Heart left ventricle (tissue), 13 donors: ENCODE measurements at regions not wholly inside any gene's neighbourhood (a gene's known extent, or its start where the extent isn't known, plus 50 kb on each side); places are given as distances from the start of the nearest gene placed in this dataset.

Experiments used
- POLR2A ChIP-seq, 2 donors: fragments of 450-650 bp; IDR thresholded peaks; one replicate each; pipeline ENCODE4 v1.6.1; 2017; ENCODE audit warnings: antibody characterized with exemption in 2 of 2, mild to moderate bottlenecking in 2 of 2, moderate library complexity in 2 of 2
- TF ChIP-seq, protein P1 (sequence below), 12 donors: fragments of 200-600 bp; sonication (generic) in 4 of 12; IDR thresholded peaks; one replicate each; pipeline versions ENCODE4 v1.5.0 to v1.8.0; 2018 to 2022; ENCODE audit warnings: antibody characterized with exemption in 12 of 12, mild to moderate bottlenecking in 5 of 12
- donor health status: ischemic (EF 13 %, LVEDD 7.1; RV severe dilation, severe dysfunction).
- donor health status: DM: no; HTN: yes; CAD: no.
- donor health status: DM: no; HTN: no; CAD: no.
- donor health status: ischemic (EF 25% LVEDD 6.9; RV normal size, moderate dysfunction).
- donor health status: ischemic (EF 25% LVEDD 5.7; RV mildly dilated, moderate dysfunction).
- donor health status: ischemic (EF 35%, LVEDD 5.7; RV mildly dilated, moderate dysfunction).
- donor health status: nonischemic (EF 11% LVEDD 7.7; RV severe dilation, severe dysfunction).
- donor health status: DM: yes; HTN: yes; CAD: no.
- donor health status: PGD.
- donor health status: ischemic (EF 29% LVEDD 5.4; RV normal size, mild dysfunction).
- donor health status: nonischemic (EF 23%, LVEDD 6.1; RV moderate dilation, normal function).

DNA sequence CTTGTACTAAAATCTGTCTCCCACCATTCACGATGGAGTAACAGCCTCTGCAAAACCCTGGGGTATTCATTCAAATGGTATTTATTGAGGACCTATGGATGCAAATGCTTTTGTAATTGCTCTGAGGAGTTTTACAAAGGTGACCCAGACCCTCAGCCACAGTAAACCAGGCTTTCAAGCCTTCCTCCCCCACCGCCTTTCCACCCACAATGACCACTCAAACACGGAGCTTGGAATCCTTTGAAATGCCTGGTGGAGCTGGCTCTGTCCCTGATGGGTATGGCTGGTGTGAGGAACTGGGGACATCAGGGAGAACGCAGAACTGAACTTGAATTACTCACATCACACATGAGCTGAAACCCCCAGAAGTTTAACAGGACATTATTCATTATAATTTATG lies 246.4 kb downstream of the CDH26 start:
- TF ChIP-seq POLR2A (IDR thresholded peaks at IDR 0.05): no peak
- TF ChIP-seq, protein P1, sequence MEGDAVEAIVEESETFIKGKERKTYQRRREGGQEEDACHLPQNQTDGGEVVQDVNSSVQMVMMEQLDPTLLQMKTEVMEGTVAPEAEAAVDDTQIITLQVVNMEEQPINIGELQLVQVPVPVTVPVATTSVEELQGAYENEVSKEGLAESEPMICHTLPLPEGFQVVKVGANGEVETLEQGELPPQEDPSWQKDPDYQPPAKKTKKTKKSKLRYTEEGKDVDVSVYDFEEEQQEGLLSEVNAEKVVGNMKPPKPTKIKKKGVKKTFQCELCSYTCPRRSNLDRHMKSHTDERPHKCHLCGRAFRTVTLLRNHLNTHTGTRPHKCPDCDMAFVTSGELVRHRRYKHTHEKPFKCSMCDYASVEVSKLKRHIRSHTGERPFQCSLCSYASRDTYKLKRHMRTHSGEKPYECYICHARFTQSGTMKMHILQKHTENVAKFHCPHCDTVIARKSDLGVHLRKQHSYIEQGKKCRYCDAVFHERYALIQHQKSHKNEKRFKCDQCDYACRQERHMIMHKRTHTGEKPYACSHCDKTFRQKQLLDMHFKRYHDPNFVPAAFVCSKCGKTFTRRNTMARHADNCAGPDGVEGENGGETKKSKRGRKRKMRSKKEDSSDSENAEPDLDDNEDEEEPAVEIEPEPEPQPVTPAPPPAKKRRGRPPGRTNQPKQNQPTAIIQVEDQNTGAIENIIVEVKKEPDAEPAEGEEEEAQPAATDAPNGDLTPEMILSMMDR (IDR thresholded peaks at IDR 0.05): no peak
